ENCODE measurements at regions not wholly inside any gene's neighbourhood (a gene's known extent, or its start where the extent isn't known, plus 50 kb on each side); places are given as distances from the start of the nearest gene placed in this dataset.

DNA sequence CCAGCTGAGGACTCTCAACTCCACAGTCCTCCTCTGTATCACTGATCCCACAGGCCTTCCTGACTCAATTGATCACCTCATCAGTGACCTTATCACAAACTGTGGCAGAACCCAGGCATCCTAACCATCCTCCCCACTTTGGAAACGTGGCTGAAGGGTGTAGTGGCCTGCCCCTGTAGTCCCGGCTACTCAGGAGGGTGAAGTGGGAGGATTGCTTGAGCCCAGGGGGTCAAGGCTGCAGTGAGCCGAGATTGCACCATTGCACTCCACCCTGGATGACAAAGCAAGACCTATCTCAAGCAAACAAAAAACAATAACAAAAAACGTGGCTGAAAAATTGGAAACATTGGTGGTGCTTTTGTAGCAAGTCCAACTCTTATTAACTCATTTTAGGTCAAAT is 203.4 kb upstream of the ZNF217 start:
- H3K27ac ChIP-seq (ENCODE audit: insufficient read depth in 1 of 2, low read depth in 1 of 2, low read length in 2 of 2, poor library complexity in 1 of 2, severe bottlenecking in 2 of 2) = no peak overlapping the region
- H3K27me3 ChIP-seq (replicated peaks in 2 of 5; ENCODE audit: control insufficient read depth in 4 of 5, insufficient read depth in 5 of 5, low read length in 4 of 5) = no peaks in the 10 kb centered on the region
- 87% methylated on average over 3 of the region's 4 CpGs for WGBS (ENCODE audit: insufficient coverage)
- CTCF ChIA-PET = no interaction called here
- H3K9me3 ChIP-seq (ENCODE audit: control extremely low read depth in 1 of 5, control insufficient read depth in 4 of 5, insufficient read depth in 2 of 5, low read depth in 1 of 5, low read length in 4 of 5) = no peaks in the 10 kb centered on the region
- no peak overlapping the region for H3K4me3 ChIP-seq (ENCODE audit: control insufficient read depth in 1 of 7, extremely low read depth in 1 of 7, insufficient read depth in 4 of 7, low read depth in 2 of 7, low read length in 6 of 7)
- no peaks in the 10 kb centered on the region for H3K36me3 ChIP-seq (ENCODE audit: control insufficient read depth in 4 of 4, insufficient read depth in 4 of 4, low read length in 3 of 4)
- no peaks in the 10 kb centered on the region for H3K4me1 ChIP-seq (ENCODE audit: control extremely low read depth in 1 of 4, control insufficient read depth in 4 of 4, insufficient read depth in 4 of 4, low read length in 3 of 4)
- no peak for DNase-seq
- POLR2A ChIA-PET = no interaction called here

DNA sequence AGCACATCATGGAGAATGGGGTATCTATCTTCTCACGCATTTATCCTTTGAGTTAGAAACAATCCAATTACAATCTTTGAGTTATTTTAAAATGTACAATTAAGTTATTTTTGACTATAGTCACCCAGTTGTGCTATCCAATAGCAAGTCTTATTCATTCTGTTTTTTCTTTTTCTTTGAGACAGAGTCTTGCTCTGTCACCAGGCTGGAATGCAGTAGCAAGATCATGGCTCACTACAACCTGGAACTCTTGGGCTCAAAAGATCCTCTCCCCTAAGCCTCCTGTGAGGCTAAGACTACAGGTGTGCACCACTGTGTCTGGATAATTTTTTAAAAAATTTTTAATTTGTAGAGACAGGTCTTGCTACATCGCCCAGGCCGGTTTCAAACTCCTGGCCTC is 201.5 kb upstream of the ZNF217 start:
- ChIA-PET CTCF (no interaction called here), POLR2A (no interaction called here)
- DNase-seq = no peak
- Histone ChIP-seq H3K27ac (ENCODE audit: insufficient read depth in 1 of 2, low read depth in 1 of 2, low read length in 2 of 2, poor library complexity in 1 of 2, severe bottlenecking in 2 of 2) (no peak overlapping the region), H3K4me1 (ENCODE audit: control extremely low read depth in 1 of 4, control insufficient read depth in 4 of 4, insufficient read depth in 4 of 4, low read length in 3 of 4) (peaks cover 0 to 7% (median 2%) of the 10 kb centered on the region in 4 experiments), H3K9me3 (ENCODE audit: control extremely low read depth in 1 of 5, control insufficient read depth in 4 of 5, insufficient read depth in 2 of 5, low read depth in 1 of 5, low read length in 4 of 5) (no peaks in the 10 kb centered on the region), H3K4me3 (ENCODE audit: control insufficient read depth in 1 of 7, extremely low read depth in 1 of 7, insufficient read depth in 4 of 7, low read depth in 2 of 7, low read length in 6 of 7) (no peak overlapping the region), H3K27me3 (replicated peaks in 2 of 5; ENCODE audit: control insufficient read depth in 4 of 5, insufficient read depth in 5 of 5, low read length in 4 of 5) (no peaks in the 10 kb centered on the region), H3K36me3 (ENCODE audit: control insufficient read depth in 4 of 4, insufficient read depth in 4 of 4, low read length in 3 of 4) (no peaks in the 10 kb centered on the region)
- WGBS (ENCODE audit: insufficient coverage) = no CpG with 5 or more reads among the region's 3 CpGs

DNA sequence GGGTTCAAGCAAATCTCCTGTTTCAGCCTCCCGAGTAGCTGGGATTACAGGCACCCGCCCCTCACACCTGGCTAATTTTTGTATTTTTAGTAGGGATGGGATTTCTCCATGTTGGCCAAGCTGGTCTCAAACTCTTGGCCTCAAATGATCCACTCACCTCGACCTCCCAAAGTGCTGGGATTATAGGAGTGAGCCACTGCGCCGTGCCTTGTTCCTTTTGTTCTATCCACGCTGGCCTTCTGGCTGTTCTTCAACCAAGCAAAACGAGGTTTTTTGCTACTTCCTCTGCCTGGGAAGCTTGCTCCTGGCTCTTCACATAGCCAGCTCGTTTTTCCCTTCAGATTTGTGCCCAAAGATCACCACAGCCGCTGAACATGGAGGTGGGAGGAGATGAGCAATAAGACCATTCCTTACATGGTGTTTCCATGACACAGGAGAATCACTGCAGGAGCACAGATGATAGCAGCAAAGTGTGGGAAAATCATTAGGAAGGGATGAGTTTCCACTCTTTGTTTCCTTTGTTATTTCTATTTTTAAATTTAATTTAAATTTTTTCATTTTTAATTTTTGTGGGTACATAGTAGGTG is 201.0 kb upstream of the ZNF217 start:
- POLR2A ChIA-PET = no interaction called here
- no peak overlapping the region for H3K4me3 ChIP-seq (ENCODE audit: control insufficient read depth in 1 of 7, extremely low read depth in 1 of 7, insufficient read depth in 4 of 7, low read depth in 2 of 7, low read length in 6 of 7)
- H3K36me3 ChIP-seq (ENCODE audit: control insufficient read depth in 4 of 4, insufficient read depth in 4 of 4, low read length in 3 of 4) = no peaks in the 10 kb centered on the region
- peaks cover 0 to 7% (median 2%) of the 10 kb centered on the region in 4 experiments for H3K4me1 ChIP-seq (ENCODE audit: control extremely low read depth in 1 of 4, control insufficient read depth in 4 of 4, insufficient read depth in 4 of 4, low read length in 3 of 4)
- H3K27me3 ChIP-seq (replicated peaks in 2 of 5; ENCODE audit: control insufficient read depth in 4 of 5, insufficient read depth in 5 of 5, low read length in 4 of 5) = no peaks in the 10 kb centered on the region
- no peaks in the 10 kb centered on the region for H3K9me3 ChIP-seq (ENCODE audit: control extremely low read depth in 1 of 5, control insufficient read depth in 4 of 5, insufficient read depth in 2 of 5, low read depth in 1 of 5, low read length in 4 of 5)
- CTCF ChIA-PET = no interaction called here
- no peak overlapping the region for H3K27ac ChIP-seq (ENCODE audit: insufficient read depth in 1 of 2, low read depth in 1 of 2, low read length in 2 of 2, poor library complexity in 1 of 2, severe bottlenecking in 2 of 2)
- DNase-seq = no peak
- 89% methylated on average over 5 of the region's 9 CpGs for WGBS (ENCODE audit: insufficient coverage)

DNA sequence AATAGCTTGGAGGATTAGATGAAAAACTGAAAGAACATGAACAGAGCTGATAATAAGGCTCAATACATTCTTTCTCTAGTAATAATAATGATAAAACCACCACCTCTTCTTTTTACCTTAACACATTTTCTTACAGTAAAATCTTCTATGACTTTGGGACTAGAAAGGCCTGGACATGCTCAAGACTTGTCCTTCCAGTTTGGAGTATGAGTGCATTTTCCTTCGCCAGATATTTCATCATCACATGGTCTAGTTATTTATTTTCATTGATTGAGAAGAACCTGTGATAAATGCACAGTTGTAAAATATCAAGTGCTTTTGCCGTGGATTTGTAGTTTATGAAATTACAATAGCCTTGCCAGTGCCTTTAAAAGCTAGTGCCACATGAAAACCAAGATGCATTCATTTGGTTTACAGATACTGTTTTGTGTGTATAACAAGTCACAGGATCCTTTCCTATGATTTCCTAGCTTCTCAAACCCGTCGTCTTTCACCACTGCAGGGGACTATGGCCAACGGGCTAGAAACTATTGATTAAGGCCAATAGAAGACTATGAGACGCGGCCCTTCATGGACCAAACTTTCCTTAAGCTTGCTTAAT is 200.2 kb upstream of the ZNF217 start:
- POLR2A ChIA-PET = no interaction called here
- H3K4me3 ChIP-seq (ENCODE audit: control insufficient read depth in 1 of 7, extremely low read depth in 1 of 7, insufficient read depth in 4 of 7, low read depth in 2 of 7, low read length in 6 of 7) = no peak overlapping the region
- H3K9me3 ChIP-seq (ENCODE audit: control extremely low read depth in 1 of 5, control insufficient read depth in 4 of 5, insufficient read depth in 2 of 5, low read depth in 1 of 5, low read length in 4 of 5) = no peaks in the 10 kb centered on the region
- 98% methylated on average over 6 of the region's 7 CpGs for WGBS (ENCODE audit: insufficient coverage)
- peaks cover 0 to 7% (median 2%) of the 10 kb centered on the region in 4 experiments for H3K4me1 ChIP-seq (ENCODE audit: control extremely low read depth in 1 of 4, control insufficient read depth in 4 of 4, insufficient read depth in 4 of 4, low read length in 3 of 4)
- DNase-seq = no peak
- CTCF ChIA-PET = interaction anchor here (1.2 to 1.3 kb wide), 2 partner anchors 27 to 123 kb away, joined by 3 to 4 read pairs; no protein-coding TSS in a partner anchor
- no peaks in the 10 kb centered on the region for H3K27me3 ChIP-seq (replicated peaks in 2 of 5; ENCODE audit: control insufficient read depth in 4 of 5, insufficient read depth in 5 of 5, low read length in 4 of 5)
- H3K36me3 ChIP-seq (ENCODE audit: control insufficient read depth in 4 of 4, insufficient read depth in 4 of 4, low read length in 3 of 4) = no peaks in the 10 kb centered on the region
- no peak overlapping the region for H3K27ac ChIP-seq (ENCODE audit: insufficient read depth in 1 of 2, low read depth in 1 of 2, low read length in 2 of 2, poor library complexity in 1 of 2, severe bottlenecking in 2 of 2)

DNA sequence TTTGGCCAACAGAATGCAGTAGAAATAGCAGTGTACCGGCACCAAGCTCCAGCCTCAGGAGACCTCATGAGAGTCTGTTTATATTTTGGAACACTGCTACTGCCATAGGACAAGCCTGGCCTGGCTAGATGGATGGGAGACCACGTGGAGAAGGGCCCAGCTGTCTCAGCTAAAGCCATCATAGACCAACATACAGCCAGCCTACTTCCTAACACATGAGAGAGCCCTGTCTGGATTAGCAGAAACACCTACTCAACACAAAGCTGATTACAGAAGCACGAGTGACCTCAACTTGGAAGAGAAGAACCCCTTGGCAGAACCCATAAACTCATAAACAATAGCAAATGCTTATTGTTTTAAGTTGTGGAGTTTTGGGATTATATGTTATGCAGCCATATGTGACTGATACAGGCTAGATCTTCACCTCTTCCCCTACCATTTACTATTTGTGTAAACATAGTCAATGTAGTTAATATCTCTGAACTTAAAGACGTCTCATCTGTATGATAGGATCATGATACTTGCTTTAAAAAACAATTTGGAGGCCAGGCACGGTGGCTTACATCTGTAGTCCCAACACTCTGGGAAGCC is 199.4 kb upstream of the ZNF217 start:
- H3K36me3 ChIP-seq (ENCODE audit: control insufficient read depth in 4 of 4, insufficient read depth in 4 of 4, low read length in 3 of 4) = no peaks in the 10 kb centered on the region
- no peak overlapping the region for H3K4me3 ChIP-seq (ENCODE audit: control insufficient read depth in 1 of 7, extremely low read depth in 1 of 7, insufficient read depth in 4 of 7, low read depth in 2 of 7, low read length in 6 of 7)
- ChIA-PET POLR2A (no interaction called here), CTCF (interaction anchor here (0.8 to 1.3 kb wide), 3 partner anchors 26 to 124 kb away, joined by 3 to 4 read pairs (median 3); no protein-coding TSS in a partner anchor)
- no peak for DNase-seq
- H3K4me1 ChIP-seq (ENCODE audit: control extremely low read depth in 1 of 4, control insufficient read depth in 4 of 4, insufficient read depth in 4 of 4, low read length in 3 of 4) = peaks cover 0 to 7% (median 2%) of the 10 kb centered on the region in 4 experiments
- H3K9me3 ChIP-seq (ENCODE audit: control extremely low read depth in 1 of 5, control insufficient read depth in 4 of 5, insufficient read depth in 2 of 5, low read depth in 1 of 5, low read length in 4 of 5) = no peaks in the 10 kb centered on the region
- no peak overlapping the region for H3K27ac ChIP-seq (ENCODE audit: insufficient read depth in 1 of 2, low read depth in 1 of 2, low read length in 2 of 2, poor library complexity in 1 of 2, severe bottlenecking in 2 of 2)
- H3K27me3 ChIP-seq (replicated peaks in 2 of 5; ENCODE audit: control insufficient read depth in 4 of 5, insufficient read depth in 5 of 5, low read length in 4 of 5) = no peaks in the 10 kb centered on the region
- 96% methylated on average over 2 of the region's 5 CpGs for WGBS (ENCODE audit: insufficient coverage)

DNA sequence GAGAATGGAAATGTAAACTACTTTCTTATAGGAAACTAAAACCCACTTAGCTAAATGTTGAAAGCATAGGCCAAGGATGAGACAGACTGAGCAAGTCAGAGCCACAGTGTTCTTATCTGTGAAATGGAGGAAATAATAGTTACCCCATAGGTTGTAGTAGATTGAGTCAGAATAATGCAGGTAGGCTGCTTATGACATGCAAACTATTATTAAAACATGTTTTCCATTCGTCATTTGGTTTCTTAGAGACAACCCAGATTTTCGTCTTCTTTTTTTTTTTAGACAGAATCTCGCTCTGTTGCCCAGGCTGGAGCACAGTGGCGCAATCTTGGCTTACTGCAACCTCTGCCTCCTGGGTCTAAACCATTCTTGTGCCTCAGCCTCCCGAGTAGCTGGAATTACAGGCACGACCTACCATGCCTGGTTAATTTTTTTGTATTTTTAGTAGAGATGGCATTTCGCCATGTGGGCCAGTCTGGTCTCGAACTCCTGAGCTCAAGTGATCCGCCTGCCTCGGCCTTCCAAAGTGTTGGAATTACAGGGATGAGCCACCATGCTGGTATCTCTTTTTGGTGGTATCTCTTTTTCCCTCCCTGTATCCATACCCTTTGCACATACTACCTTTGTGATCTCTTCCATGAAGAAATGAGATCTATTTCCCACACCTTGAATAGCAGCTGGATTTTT is 196.5 kb upstream of the ZNF217 start:
- CTCF ChIA-PET = interaction anchor here (0.6 kb wide), 1 partner anchor 880 kb away, joined by 3 read pairs; no protein-coding TSS in a partner anchor
- Histone ChIP-seq H3K9me3 (ENCODE audit: control extremely low read depth in 1 of 5, control insufficient read depth in 4 of 5, insufficient read depth in 2 of 5, low read depth in 1 of 5, low read length in 4 of 5) (no peaks in the 10 kb centered on the region), H3K27ac (ENCODE audit: insufficient read depth in 1 of 2, low read depth in 1 of 2, low read length in 2 of 2, poor library complexity in 1 of 2, severe bottlenecking in 2 of 2) (no peak overlapping the region), H3K4me1 (ENCODE audit: control extremely low read depth in 1 of 4, control insufficient read depth in 4 of 4, insufficient read depth in 4 of 4, low read length in 3 of 4) (peaks cover 7 to 20% (median 15%) of the 10 kb centered on the region in 4 experiments), H3K4me3 (ENCODE audit: control insufficient read depth in 1 of 7, extremely low read depth in 1 of 7, insufficient read depth in 4 of 7, low read depth in 2 of 7, low read length in 6 of 7) (no peak overlapping the region), H3K27me3 (replicated peaks in 2 of 5; ENCODE audit: control insufficient read depth in 4 of 5, insufficient read depth in 5 of 5, low read length in 4 of 5) (no peaks in the 10 kb centered on the region), H3K36me3 (ENCODE audit: control insufficient read depth in 4 of 4, insufficient read depth in 4 of 4, low read length in 3 of 4) (no peaks in the 10 kb centered on the region)
- WGBS (ENCODE audit: insufficient coverage) = 99% methylated on average over 4 of the region's 10 CpGs
- DNase-seq = no peak
- POLR2A ChIA-PET = interaction anchor here (0.6 kb wide), 1 partner anchor 153 kb away, joined by 3 read pairs; no protein-coding TSS in a partner anchor
